ENCODE measurements at regions not wholly inside any gene's neighbourhood (a gene's known extent, or its start where the extent isn't known, plus 50 kb on each side); places are given as distances from the start of the nearest gene placed in this dataset.

- H3K79me2 ChIP-seq (ENCODE audit: insufficient read depth), result no peaks in the 10 kb centered on the region
- WGBS (ENCODE audit: low lambda C conversion rate), result 87% methylated on average over 20 of the region's 20 CpGs
- H3F3A ChIP-seq (replicated peaks; ENCODE audit: insufficient read depth), result no peaks in the 10 kb centered on the region
- no peak overlapping the region for H3K27ac ChIP-seq (ENCODE audit: low read depth in 2 of 2, low read length in 1 of 2)
- H3K4me1 ChIP-seq (ENCODE audit: control insufficient read depth in 1 of 2, insufficient read depth in 2 of 2, low read depth in 1 of 2, low read length in 1 of 2), result no peaks in the 10 kb centered on the region
- DNase-seq, result no peak
- POLR2A ChIA-PET, result no interaction called here
- H3K9ac ChIP-seq, result no peak overlapping the region
- TF ChIP-seq USF1 (IDR thresholded peaks at IDR 0.05; ENCODE audit: borderline replicate concordance, low read depth) (no peak), TAF1 (IDR thresholded peaks at IDR 0.05; ENCODE audit: borderline replicate concordance, low read depth, low read length) (no peak), CHD2 (IDR thresholded peaks at IDR 0.05; ENCODE audit: low read length, partially characterized antibody) (no peak), FOXM1 (IDR thresholded peaks at IDR 0.05; ENCODE audit: low read depth) (no peak), USF2 (IDR thresholded peaks at IDR 0.05; ENCODE audit: borderline replicate concordance, low read depth, low read length) (no peak), NRF1 (IDR thresholded peaks at IDR 0.05; ENCODE audit: low read depth, low read length) (no peak), REST (IDR thresholded peaks at IDR 0.05; ENCODE audit: low read depth, low read length) (no peak), FOXJ3 (CRISPR knock-in tag; IDR thresholded peaks at IDR 0.05) (no peak), IRF3 (IDR thresholded peaks at IDR 0.05; ENCODE audit: low read depth, low read length) (no peak), POLR2AphosphoS5 (IDR thresholded peaks at IDR 0.05; ENCODE audit: low read depth, low read length) (no peak), EP300 (IDR thresholded peaks at IDR 0.05; ENCODE audit: borderline replicate concordance in 1 of 2, low read depth in 1 of 2, low read length in 1 of 2) (no peak), CTCF (IDR thresholded peaks at IDR 0.05) (no peak), ZBTB33 (IDR thresholded peaks at IDR 0.05; ENCODE audit: borderline replicate concordance, low read depth) (no peak), YY1 (IDR thresholded peaks at IDR 0.05; ENCODE audit: low read depth) (no peak), RAD21 (IDR thresholded peaks at IDR 0.05; ENCODE audit: low read length) (no peak), EZH2phosphoT487 (IDR thresholded peaks at IDR 0.05; ENCODE audit: borderline replicate concordance, low read depth) (no peak), NFIC (IDR thresholded peaks at IDR 0.05; ENCODE audit: borderline replicate concordance) (no peak), SIN3A (IDR thresholded peaks at IDR 0.05; ENCODE audit: borderline replicate concordance, low read depth, low read length) (no peak), RXRA (IDR thresholded peaks at IDR 0.05; ENCODE audit: borderline replicate concordance, low read depth) (no peak), GATA2 (CRISPR knock-in tag; IDR thresholded peaks at IDR 0.05) (no peak)
- H3K4me2 ChIP-seq, result no peak overlapping the region
- CTCF ChIA-PET, result no interaction called here
- no peak overlapping the region for H2AFZ ChIP-seq (ENCODE audit: low read depth)
- H3K9me3 ChIP-seq, result no peaks in the 10 kb centered on the region
- no peaks in the 10 kb centered on the region for H3K36me3 ChIP-seq (replicated peaks in 1 of 2; ENCODE audit: control insufficient read depth in 1 of 2, insufficient read depth in 2 of 2, low read length in 1 of 2)
- no peaks in the 10 kb centered on the region for H3K9me2 ChIP-seq
- no peaks in the 10 kb centered on the region for H4K20me1 ChIP-seq (ENCODE audit: insufficient read depth)
- H3K27me3 ChIP-seq (ENCODE audit: insufficient read depth), result no peaks in the 10 kb centered on the region; the same call in 1 of the 2 replicates
- H3K4me3 ChIP-seq (ENCODE audit: low read depth in 2 of 2, low read length in 1 of 2), result no peak overlapping the region
Measured at GRCh38 chr7:152556013-152556755, 119.8 kb downstream of the XRCC2 start.

Measured in SK-N-SH (cell line).